ENCODE measurements at regions not wholly inside any gene's neighbourhood (a gene's known extent, or its start where the extent isn't known, plus 50 kb on each side); places are given as distances from the start of the nearest gene placed in this dataset.

DNA sequence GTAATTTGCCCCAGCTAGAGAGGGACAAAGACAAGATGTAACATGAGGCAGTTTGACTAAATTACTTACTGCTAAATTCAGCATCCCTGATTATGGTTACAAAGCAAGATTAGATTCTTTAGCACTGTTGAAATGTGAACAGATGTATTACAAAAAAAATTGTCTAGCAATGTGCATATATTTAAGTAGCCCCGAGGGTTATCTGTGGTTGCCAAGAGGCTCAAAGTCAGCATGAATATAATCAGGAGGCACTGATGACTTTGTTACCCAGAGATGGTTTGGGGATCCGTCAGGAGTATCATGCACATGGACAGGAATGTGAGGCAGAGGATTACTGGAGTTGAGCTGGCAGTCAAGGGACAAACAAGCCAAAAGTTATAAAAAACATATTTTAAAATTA, 356.9 kb upstream of the CCDC196 start:
- POLR2A ChIA-PET (ENCODE audit: low non-redundant PET): no interaction called here
- no peak for TF ChIP-seq EZH2 (IDR thresholded peaks at IDR 0.05; ENCODE audit: borderline replicate concordance, low read depth, low read length, poor library complexity, severe bottlenecking)
- TF ChIP-seq, protein P1, sequence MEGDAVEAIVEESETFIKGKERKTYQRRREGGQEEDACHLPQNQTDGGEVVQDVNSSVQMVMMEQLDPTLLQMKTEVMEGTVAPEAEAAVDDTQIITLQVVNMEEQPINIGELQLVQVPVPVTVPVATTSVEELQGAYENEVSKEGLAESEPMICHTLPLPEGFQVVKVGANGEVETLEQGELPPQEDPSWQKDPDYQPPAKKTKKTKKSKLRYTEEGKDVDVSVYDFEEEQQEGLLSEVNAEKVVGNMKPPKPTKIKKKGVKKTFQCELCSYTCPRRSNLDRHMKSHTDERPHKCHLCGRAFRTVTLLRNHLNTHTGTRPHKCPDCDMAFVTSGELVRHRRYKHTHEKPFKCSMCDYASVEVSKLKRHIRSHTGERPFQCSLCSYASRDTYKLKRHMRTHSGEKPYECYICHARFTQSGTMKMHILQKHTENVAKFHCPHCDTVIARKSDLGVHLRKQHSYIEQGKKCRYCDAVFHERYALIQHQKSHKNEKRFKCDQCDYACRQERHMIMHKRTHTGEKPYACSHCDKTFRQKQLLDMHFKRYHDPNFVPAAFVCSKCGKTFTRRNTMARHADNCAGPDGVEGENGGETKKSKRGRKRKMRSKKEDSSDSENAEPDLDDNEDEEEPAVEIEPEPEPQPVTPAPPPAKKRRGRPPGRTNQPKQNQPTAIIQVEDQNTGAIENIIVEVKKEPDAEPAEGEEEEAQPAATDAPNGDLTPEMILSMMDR (conservative IDR thresholded peaks at IDR 0.05; ENCODE audit: low read depth, low read length): no peak
- H3K9me3 ChIP-seq (ENCODE audit: low read depth, low read length, poor library complexity, severe bottlenecking): no peaks in the 10 kb centered on the region
- CTCF ChIA-PET: no interaction called here
- DNase-seq (ENCODE audit: low spot score): no peak
- intact Hi-C loops (cut with micrococcal nuclease; ENCODE audit: unreplicated experiment): no loop called here
- H3K36me3 ChIP-seq (ENCODE audit: insufficient read depth, low read length, poor library complexity, severe bottlenecking): no peaks in the 10 kb centered on the region
- no peaks in the 10 kb centered on the region for H3K27me3 ChIP-seq (replicated peaks; ENCODE audit: insufficient read depth, low read depth, low read length, poor library complexity)
- no peaks in the 10 kb centered on the region for H3K4me1 ChIP-seq (ENCODE audit: insufficient read depth, low read length, poor library complexity, severe bottlenecking)
- H3K27ac ChIP-seq (ENCODE audit: low read depth, low read length, poor library complexity, severe bottlenecking): no peak overlapping the region
- H3K4me3 ChIP-seq (ENCODE audit: low read depth, low read length, poor library complexity, severe bottlenecking): no peak overlapping the region
- BruUV-seq (replicated peaks): no TSS peak

DNA sequence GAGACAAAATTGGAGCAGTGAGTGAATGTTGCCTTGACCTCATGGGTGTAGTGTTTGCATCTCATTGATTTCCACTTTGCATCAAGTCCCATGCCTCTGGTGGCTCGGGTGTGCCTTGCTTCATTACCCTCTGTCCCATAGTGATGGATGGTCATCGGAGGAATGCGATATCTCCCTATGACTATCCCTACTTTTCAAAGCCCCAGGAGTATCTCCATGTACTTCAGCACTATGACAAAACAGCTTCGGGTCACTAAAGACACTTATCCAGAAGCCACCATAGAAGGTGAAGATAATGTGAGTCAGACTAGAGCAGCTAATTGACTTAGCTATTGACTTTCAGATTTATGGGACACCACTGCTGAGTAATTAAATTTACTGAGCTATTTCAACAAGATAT, 355.1 kb upstream of the CCDC196 start:
- Histone ChIP-seq H3K4me3 (ENCODE audit: low read depth, low read length, poor library complexity, severe bottlenecking) (no peak overlapping the region), H3K36me3 (ENCODE audit: insufficient read depth, low read length, poor library complexity, severe bottlenecking) (no peaks in the 10 kb centered on the region), H3K9me3 (ENCODE audit: low read depth, low read length, poor library complexity, severe bottlenecking) (no peaks in the 10 kb centered on the region), H3K27ac (ENCODE audit: low read depth, low read length, poor library complexity, severe bottlenecking) (no peak overlapping the region), H3K4me1 (ENCODE audit: insufficient read depth, low read length, poor library complexity, severe bottlenecking) (no peaks in the 10 kb centered on the region), H3K27me3 (replicated peaks; ENCODE audit: insufficient read depth, low read depth, low read length, poor library complexity) (no peaks in the 10 kb centered on the region)
- no peak for TF ChIP-seq EZH2 (IDR thresholded peaks at IDR 0.05; ENCODE audit: borderline replicate concordance, low read depth, low read length, poor library complexity, severe bottlenecking)
- TF ChIP-seq, protein P1 (conservative IDR thresholded peaks at IDR 0.05; ENCODE audit: low read depth, low read length): no peak
- DNase-seq (ENCODE audit: low spot score): no peak
- ChIA-PET POLR2A (ENCODE audit: low non-redundant PET) (no interaction called here), CTCF (no interaction called here)
- BruUV-seq (replicated peaks): no TSS peak
- intact Hi-C loops (cut with micrococcal nuclease; ENCODE audit: unreplicated experiment): no loop called here

DNA sequence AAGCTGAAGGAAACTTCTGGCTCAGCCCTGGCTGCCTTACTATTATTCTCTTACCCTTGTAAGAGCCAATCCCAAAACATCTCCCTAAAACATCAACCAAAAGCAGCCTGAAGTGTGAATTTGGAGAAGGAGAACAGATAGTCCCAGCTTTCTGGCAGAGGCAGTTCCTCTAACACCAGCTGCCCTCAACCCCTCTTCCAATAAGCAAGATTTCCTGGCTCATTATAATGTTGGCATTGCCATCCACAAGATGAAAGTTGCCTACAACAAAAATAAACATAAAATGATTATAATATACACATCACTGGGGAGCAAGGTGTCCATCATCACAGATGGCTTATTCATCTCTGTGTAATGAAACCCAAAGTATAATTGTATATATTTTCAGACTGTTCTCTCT, 352.5 kb upstream of the CCDC196 start:
- H3K9me3 ChIP-seq (ENCODE audit: low read depth, low read length, poor library complexity, severe bottlenecking): no peaks in the 10 kb centered on the region
- intact Hi-C loops (cut with micrococcal nuclease; ENCODE audit: unreplicated experiment): no loop called here
- H3K27me3 ChIP-seq (replicated peaks; ENCODE audit: insufficient read depth, low read depth, low read length, poor library complexity): no peaks in the 10 kb centered on the region
- no peaks in the 10 kb centered on the region for H3K4me1 ChIP-seq (ENCODE audit: insufficient read depth, low read length, poor library complexity, severe bottlenecking)
- ChIA-PET CTCF (no interaction called here), POLR2A (ENCODE audit: low non-redundant PET) (no interaction called here)
- H3K36me3 ChIP-seq (ENCODE audit: insufficient read depth, low read length, poor library complexity, severe bottlenecking): no peaks in the 10 kb centered on the region
- BruUV-seq (replicated peaks): no TSS peak
- no peak overlapping the region for H3K27ac ChIP-seq (ENCODE audit: low read depth, low read length, poor library complexity, severe bottlenecking)
- DNase-seq (ENCODE audit: low spot score): no peak
- H3K4me3 ChIP-seq (ENCODE audit: low read depth, low read length, poor library complexity, severe bottlenecking): no peak overlapping the region
- TF ChIP-seq, protein P1 (conservative IDR thresholded peaks at IDR 0.05; ENCODE audit: low read depth, low read length): no peak
- no peak for TF ChIP-seq EZH2 (IDR thresholded peaks at IDR 0.05; ENCODE audit: borderline replicate concordance, low read depth, low read length, poor library complexity, severe bottlenecking)
